Activated T-helper 2 cell treated with anti-CD3 and anti-CD28 coated beads, Interferon-gamma antibody, Interleukin-2, Interleukin-4, amounts not matched to agents 10 μg/mL and 5 μg/mL and 100 μg/mL, durations not matched to agents 14 hours and 24 hours and 36 hours (primary cell): ENCODE measurements at regions not wholly inside any gene's neighbourhood (a gene's known extent, or its start where the extent isn't known, plus 50 kb on each side); places are given as distances from the start of the nearest gene placed in this dataset.

Experiments used
- DNase-seq: peaks from one replicate; pipeline ENCODE4 v3.0.0; 2021; ENCODE audit warnings: low spot score
- H3K27ac Mint-ChIP-seq: one replicate; pipeline ENCODE4 v1.8.0; 2021; ENCODE audit warnings: mixed read lengths
- H3K27me3 Mint-ChIP-seq: one replicate; pipeline ENCODE4 v1.8.0; 2021; ENCODE audit warnings: low read depth, mixed read lengths
- H3K36me3 Mint-ChIP-seq: one replicate; pipeline ENCODE4 v1.8.0; 2021; ENCODE audit warnings: low read depth, mixed read lengths
- H3K4me1 Mint-ChIP-seq: one replicate; pipeline ENCODE4 v1.8.0; 2021; ENCODE audit warnings: low read depth, mixed read lengths
- H3K4me3 Mint-ChIP-seq: one replicate; pipeline ENCODE4 v1.8.0; 2021; ENCODE audit warnings: low read depth, mild to moderate bottlenecking, moderate library complexity, mixed read lengths
- H3K9me3 Mint-ChIP-seq: one replicate; pipeline ENCODE4 v1.8.0; 2021; ENCODE audit warnings: mixed read lengths
- intact Hi-C: fragments of 100-400 bp; cut with micrococcal nuclease; formaldehyde crosslinking; loops from one replicate; pipeline ENCODE4 v1.15.1; 2023

DNA sequence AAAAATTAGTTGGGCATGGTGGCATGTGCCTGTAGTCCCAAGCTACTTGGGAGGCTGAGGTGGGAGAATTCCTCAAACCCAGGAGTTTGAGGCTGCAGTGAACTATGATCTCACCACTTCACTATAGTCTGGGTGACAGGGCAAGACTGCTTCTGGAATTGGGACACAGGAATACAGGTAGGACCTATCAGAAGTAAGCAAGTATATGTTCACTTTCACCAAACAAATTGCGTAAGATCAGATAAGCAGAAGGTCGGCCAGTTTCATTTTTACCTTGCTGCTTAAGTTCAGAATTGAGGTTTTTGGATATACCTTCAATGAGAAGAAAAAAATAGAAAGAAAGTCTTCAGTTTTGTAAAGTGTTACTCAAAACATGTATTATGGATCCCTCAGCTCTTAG is 171.7 kb downstream of the MAT2B start:
- no peak overlapping the region for H3K4me3 Mint-ChIP-seq
- no peaks in the 10 kb centered on the region for H3K9me3 Mint-ChIP-seq
- no peaks in the 10 kb centered on the region for H3K4me1 Mint-ChIP-seq
- H3K27me3 Mint-ChIP-seq, result no peaks in the 10 kb centered on the region
- H3K27ac Mint-ChIP-seq, result no peak overlapping the region
- H3K36me3 Mint-ChIP-seq, result no peaks in the 10 kb centered on the region
- intact Hi-C loops, result no loop called here
- no peak for DNase-seq

DNA sequence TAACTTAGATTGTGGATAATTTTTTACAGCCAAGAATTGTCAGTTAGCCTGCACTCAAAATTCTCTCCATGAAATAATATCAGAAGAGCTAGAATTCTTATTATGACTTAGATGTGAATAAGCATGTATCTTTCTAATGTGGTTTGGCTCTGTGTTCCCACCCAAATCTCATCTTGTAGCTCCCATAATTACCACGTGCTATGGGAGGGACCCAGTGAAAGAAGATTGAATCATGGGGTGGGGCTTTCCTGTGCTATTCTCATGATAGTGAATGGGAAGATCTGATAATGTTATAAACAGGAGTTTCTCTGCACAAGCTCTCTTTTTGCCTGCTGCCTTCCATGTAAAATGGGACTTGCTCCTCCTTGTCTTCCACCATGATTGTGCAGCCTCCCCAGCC is 176.8 kb downstream of the MAT2B start:
- Mint-ChIP-seq H3K36me3 (no peaks in the 10 kb centered on the region), H3K4me1 (no peaks in the 10 kb centered on the region), H3K9me3 (no peaks in the 10 kb centered on the region), H3K27ac (no peak overlapping the region), H3K27me3 (no peaks in the 10 kb centered on the region), H3K4me3 (no peak overlapping the region)
- intact Hi-C loops, result no loop called here
- DNase-seq, result no peak

DNA sequence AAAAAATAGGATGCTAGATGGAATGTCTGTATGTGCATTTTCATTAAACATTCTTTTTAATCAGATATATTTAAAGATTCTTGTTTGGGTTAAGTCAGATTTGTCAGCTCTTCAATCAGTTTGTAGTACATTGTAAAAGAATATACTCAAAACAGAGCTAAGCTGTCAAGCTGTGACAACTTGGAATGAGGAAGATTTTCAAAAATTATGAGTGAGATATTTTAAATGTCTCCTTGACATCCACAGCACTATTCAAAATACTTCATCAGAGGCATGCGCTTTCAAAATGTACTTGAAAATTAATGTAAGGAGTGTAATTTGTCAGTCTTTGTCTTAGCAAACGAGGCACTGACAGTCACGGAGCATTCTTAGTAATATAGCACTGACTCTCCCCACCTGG is 182.0 kb downstream of the MAT2B start:
- intact Hi-C loops, result no loop called here
- no peak for DNase-seq
- Mint-ChIP-seq H3K4me3 (no peak overlapping the region), H3K4me1 (no peaks in the 10 kb centered on the region), H3K27me3 (no peaks in the 10 kb centered on the region), H3K9me3 (no peaks in the 10 kb centered on the region), H3K27ac (no peak overlapping the region), H3K36me3 (no peaks in the 10 kb centered on the region)

DNA sequence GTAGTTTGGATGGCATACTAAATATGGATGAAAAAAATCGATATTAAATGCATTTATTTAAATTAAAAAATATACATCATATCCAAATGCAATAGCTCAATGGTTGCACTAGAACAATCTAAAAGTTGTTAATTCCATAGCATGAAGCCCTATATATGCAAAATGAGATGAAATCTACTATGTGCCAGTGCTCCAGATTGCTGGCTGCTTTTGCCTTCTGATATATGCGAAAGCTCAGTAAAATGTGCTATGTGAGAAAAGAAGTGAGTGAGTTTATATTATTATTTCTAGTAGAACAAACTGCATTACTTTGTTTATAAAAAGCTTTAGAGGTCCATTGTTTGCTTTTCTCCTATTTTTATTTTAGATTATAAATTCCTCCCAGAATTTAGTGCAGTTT is 186.7 kb downstream of the MAT2B start:
- Mint-ChIP-seq H3K36me3 (no peaks in the 10 kb centered on the region), H3K27ac (no peak overlapping the region), H3K4me1 (no peaks in the 10 kb centered on the region), H3K4me3 (no peak overlapping the region), H3K27me3 (no peaks in the 10 kb centered on the region), H3K9me3 (no peaks in the 10 kb centered on the region)
- intact Hi-C loops, result no loop called here
- DNase-seq, result no peak

DNA sequence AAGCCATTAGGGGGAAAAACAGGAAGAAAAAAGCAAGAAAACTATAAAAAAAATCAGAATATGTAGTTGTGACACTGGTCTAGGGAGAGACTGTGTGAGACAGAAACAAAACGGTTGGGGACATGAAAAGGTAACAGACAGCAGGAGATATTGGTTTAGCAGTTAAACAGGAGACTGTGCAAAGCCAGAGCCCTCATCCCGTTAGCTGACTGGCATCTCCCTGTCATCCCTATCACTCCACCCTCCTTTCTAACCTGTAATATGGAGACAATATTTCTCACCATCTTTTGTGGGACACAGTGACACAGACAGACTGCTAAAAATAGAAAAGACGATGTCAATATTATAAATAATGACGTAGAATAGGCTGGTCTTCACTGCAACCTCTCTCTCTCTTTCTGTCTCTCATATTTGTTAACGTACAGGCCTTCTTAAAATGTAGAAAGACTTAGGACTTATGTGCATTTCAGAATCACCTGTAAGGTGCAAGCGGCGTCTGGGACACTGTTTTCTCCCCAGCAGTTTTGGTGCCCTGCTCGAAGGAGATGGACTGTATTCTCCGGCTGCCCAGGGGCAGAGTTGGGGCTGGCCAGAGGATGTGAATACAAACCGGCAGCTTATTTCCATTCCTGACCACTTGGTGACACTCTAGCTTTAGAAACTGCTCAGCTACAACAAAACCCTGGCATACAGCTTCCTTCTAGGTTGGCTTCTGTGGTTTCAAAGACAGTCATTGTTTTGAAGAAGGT is 190.6 kb downstream of the MAT2B start:
- DNase-seq, result no peak
- Mint-ChIP-seq H3K27me3 (no peaks in the 10 kb centered on the region), H3K36me3 (no peaks in the 10 kb centered on the region), H3K4me3 (no peak overlapping the region), H3K4me1 (no peaks in the 10 kb centered on the region), H3K9me3 (no peaks in the 10 kb centered on the region), H3K27ac (no peak overlapping the region)
- intact Hi-C loops, result no loop called here

DNA sequence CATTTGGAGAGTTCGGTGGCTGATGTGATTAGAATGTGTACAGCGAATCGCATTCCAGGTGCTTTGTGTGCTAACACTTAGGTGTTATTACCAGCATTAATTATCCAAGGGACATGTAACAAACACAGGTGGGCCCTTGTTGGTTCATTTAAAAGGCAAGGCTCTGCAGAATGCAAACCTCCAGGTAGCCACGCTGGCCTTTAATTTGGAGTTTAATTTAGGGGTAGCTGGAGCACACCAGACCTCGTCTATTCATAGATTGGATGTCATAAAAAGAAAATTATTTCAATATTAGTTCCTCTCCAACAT is 191.1 kb downstream of the MAT2B start:
- Mint-ChIP-seq H3K4me3 (no peak overlapping the region), H3K36me3 (no peaks in the 10 kb centered on the region), H3K27me3 (no peaks in the 10 kb centered on the region), H3K4me1 (no peaks in the 10 kb centered on the region), H3K9me3 (no peaks in the 10 kb centered on the region), H3K27ac (no peak overlapping the region)
- DNase-seq, result no peak
- intact Hi-C loops, result no loop called here

DNA sequence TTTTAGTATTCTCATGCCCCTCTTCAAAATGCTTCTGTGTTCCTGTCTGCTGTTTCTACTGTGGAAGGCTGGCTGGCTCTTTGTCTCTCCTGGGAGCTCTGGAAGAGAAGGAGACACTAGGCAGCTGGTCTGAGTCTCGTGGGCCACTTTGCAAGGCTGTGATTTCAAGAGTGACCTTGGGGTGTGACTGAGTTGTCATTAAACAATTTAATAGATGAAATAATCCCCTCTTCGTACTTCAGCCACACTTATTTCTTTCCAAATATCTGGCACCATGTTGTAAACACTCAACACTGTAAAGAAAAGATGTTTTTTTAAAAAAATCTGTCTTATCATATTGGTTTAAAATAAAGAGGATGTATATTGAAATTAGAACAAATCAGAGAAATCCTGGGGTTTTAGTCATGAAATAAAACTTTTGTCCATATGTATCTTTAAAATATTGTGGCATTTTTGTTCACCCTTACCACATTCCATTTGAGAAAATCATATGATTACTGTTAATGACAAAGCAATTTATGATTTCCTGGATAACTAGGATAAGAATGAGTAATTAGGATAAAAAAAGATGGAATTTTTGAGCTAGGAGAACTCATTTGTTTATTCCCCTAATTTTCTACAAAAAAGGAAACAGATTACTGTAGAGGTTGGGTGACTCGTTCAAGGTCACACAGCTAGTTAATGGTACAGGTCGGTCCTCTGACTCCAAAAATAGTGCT is 200.8 kb downstream of the MAT2B start:
- H3K36me3 Mint-ChIP-seq, result no peaks in the 10 kb centered on the region
- H3K4me3 Mint-ChIP-seq, result no peak overlapping the region
- no peak overlapping the region for H3K27ac Mint-ChIP-seq
- no peaks in the 10 kb centered on the region for H3K4me1 Mint-ChIP-seq
- no peak for DNase-seq
- intact Hi-C loops, result no loop called here
- no peaks in the 10 kb centered on the region for H3K9me3 Mint-ChIP-seq
- no peaks in the 10 kb centered on the region for H3K27me3 Mint-ChIP-seq

DNA sequence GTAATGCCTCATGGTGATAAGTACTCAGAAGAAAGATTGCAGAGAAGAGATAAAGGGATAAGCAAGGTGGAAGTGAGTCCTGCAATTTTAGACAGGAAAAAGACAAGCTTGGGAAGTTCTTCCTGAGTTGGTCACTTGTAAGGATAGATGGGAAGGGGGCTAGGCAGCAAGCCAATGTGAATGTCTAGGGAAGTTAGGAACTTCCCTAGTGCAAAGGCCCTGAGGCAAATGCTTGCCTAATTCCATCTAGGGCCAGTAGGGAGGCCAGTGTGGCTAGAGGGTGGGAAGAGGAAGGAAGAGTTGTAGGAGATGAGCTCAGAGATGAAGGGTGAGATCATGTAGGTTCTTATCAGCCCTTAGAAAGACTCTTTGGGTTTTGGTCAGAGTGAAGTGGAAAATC is 206.6 kb downstream of the MAT2B start:
- Mint-ChIP-seq H3K36me3 (no peaks in the 10 kb centered on the region), H3K27me3 (no peaks in the 10 kb centered on the region), H3K4me1 (no peaks in the 10 kb centered on the region), H3K9me3 (no peaks in the 10 kb centered on the region), H3K4me3 (no peak overlapping the region), H3K27ac (no peak overlapping the region)
- DNase-seq, result no peak
- intact Hi-C loops, result no loop called here

DNA sequence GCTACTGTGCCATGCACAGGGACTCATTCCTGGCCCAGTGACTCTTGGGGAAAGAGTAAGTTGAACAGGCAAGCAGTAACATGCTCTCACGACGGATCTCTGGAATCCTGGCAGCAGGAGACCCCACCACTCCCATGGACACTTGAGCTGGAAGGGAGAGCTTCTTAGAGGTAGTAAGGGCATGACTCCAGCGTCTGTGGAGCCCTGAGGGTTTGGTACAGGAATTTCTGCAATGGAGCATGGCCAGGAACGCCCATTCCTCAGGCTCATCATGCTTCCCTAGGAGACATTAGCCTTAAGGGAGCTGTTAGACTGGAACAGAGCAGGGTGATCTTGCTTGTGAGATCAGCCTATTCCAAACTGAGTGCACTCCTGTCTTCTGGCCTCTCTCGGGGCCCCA is 212.9 kb downstream of the MAT2B start:
- Mint-ChIP-seq H3K4me1 (no peaks in the 10 kb centered on the region), H3K4me3 (no peak overlapping the region), H3K27me3 (no peaks in the 10 kb centered on the region), H3K9me3 (no peaks in the 10 kb centered on the region), H3K27ac (no peak overlapping the region), H3K36me3 (no peaks in the 10 kb centered on the region)
- DNase-seq, result no peak
- intact Hi-C loops, result no loop called here

DNA sequence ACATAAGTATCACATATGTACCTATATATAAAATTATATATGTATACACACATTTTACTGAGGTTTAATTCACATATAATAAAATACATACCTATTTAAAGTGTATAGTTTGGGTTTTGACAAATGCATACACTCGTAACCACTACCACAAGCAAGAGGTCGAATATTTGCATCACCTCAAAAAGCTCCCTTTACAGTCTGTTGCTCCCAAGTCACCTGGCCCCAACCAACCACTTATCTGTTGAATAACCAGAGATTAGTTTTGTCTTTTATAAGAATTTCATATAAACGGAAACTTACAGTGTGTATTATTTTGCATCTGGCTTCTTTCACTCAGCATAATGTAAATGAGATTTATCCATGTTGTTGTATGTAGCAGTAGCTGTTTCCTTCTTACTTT is 218.9 kb downstream of the MAT2B start:
- intact Hi-C loops, result no loop called here
- no peak overlapping the region for H3K27ac Mint-ChIP-seq
- DNase-seq, result no peak

DNA sequence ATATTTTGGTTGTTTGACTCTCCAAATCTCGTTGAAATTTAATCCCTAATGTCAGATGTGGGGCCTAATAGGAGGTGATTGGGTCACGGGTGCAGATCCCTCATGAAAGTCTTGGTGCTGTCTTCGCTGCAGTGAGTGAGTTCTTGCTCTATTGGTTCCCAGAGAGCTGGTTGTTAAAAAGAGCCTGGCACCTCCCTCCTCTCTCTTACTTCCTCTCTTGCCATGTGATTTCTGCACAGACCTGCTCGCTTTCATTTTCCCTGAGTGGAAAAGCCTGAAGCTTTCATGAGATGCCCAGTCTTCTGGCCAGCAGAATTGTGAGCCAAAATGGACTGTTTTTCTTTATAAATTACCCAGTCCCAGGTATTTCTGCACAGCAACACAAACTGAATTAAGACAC is 221.6 kb downstream of the MAT2B start:
- H3K27me3 Mint-ChIP-seq, result no peaks in the 10 kb centered on the region
- no peaks in the 10 kb centered on the region for H3K36me3 Mint-ChIP-seq
- no peak overlapping the region for H3K4me3 Mint-ChIP-seq
- H3K9me3 Mint-ChIP-seq, result peaks cover 3% of the 10 kb centered on the region
- no peak for DNase-seq
- no peaks in the 10 kb centered on the region for H3K4me1 Mint-ChIP-seq
- H3K27ac Mint-ChIP-seq, result no peak overlapping the region
- intact Hi-C loops, result no loop called here

More for the DNA sequence above, 218.9 kb downstream of the MAT2B start:
- no peaks in the 10 kb centered on the region for H3K36me3 Mint-ChIP-seq
- H3K9me3 Mint-ChIP-seq, result peaks cover 3% of the 10 kb centered on the region
- no peak overlapping the region for H3K4me3 Mint-ChIP-seq
- H3K27me3 Mint-ChIP-seq, result no peaks in the 10 kb centered on the region
- no peaks in the 10 kb centered on the region for H3K4me1 Mint-ChIP-seq

DNA sequence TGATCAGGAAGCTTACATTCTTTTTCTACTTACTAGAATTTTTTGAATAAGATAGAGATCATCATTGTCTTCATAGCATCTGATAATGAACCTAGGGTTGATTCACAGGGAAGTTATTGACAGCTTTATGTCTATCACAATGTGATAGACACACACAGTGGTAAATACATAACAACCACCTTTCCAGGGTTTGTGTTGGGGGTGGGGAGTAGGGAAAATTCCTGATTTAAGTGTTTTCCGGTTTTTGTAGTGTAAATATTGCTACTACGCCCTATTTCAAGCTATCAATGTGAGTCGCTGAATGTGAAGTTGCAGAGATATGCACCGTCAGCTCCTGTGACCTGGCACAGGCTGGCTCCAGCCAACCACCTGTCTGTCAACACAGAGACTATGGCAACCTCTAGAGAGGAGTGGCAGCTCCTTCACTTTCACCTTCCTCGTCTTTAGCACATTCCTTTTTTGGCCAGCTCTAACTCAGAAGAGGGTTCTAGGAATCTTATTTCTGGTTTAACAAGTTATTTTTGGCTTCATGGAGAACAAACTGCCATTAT is 224.9 kb downstream of the MAT2B start:
- Mint-ChIP-seq H3K4me3 (no peak overlapping the region), H3K36me3 (no peaks in the 10 kb centered on the region), H3K27me3 (no peaks in the 10 kb centered on the region), H3K9me3 (peaks cover 3% of the 10 kb centered on the region), H3K27ac (no peak overlapping the region), H3K4me1 (no peaks in the 10 kb centered on the region)
- DNase-seq, result no peak
- intact Hi-C loops, result no loop called here

DNA sequence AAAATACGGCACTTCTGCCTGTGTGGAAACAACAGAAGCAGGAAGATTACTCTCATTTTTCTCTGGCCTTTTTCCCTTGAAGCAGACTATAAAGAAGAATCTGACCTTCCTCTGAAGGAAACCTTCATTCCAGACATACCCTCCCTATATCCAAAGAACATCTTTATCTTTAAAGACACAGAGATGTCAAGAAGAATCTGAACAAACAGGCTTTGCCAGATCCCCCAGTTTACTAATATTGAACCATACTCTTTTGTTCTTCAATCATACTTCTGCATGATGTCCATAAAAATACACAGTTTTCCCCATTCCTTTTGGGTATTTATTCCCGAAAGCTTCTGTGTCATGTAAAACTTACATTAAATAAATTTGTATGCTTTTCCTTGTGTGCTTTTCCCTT is 225.8 kb downstream of the MAT2B start:
- Mint-ChIP-seq H3K27ac (no peak overlapping the region), H3K36me3 (no peaks in the 10 kb centered on the region), H3K9me3 (peaks cover 3% of the 10 kb centered on the region), H3K4me1 (no peaks in the 10 kb centered on the region), H3K27me3 (no peaks in the 10 kb centered on the region), H3K4me3 (no peak overlapping the region)
- intact Hi-C loops, result no loop called here
- DNase-seq, result no peak
